H1 (cell line): ENCODE measurements at regions not wholly inside any gene's neighbourhood (a gene's known extent, or its start where the extent isn't known, plus 50 kb on each side); places are given as distances from the start of the nearest gene placed in this dataset.

Experiments used
- CHD1 ChIP-seq: IDR thresholded peaks from 2 replicates; pipeline ENCODE4 v1.6.1; 2012; ENCODE audit warnings: low read depth, low read length, improper control_type of control experiment
- CREB1 ChIP-seq: IDR thresholded peaks from 2 replicates; pipeline ENCODE4 v1.6.1; 2012; ENCODE audit warnings: inconsistent platforms
- EP300 ChIP-seq, 2 experiments: IDR thresholded peaks; 1 replicate in 1 of 2; 2 replicates in 1 of 2; pipeline ENCODE4 v1.6.1; 2011 to 2012; ENCODE audit warnings: low read depth in 2 of 2, low read length in 2 of 2, mild to moderate bottlenecking in 2 of 2, borderline replicate concordance in 1 of 2, inconsistent platforms in 1 of 2, moderate library complexity in 1 of 2
- FOSL1 ChIP-seq: IDR thresholded peaks from 2 replicates; pipeline ENCODE4 v1.6.1; 2011; ENCODE audit warnings: mild to moderate bottlenecking, low read depth, low read length, moderate library complexity; ENCODE audit not compliant: insufficient read depth
- POLR2A ChIP-seq, 2 experiments: IDR thresholded peaks; 1 replicate in 1 of 2; 2 replicates in 1 of 2; pipeline ENCODE4 v1.6.1; 2011; ENCODE audit warnings: low read depth in 2 of 2, low read length in 2 of 2, mild to moderate bottlenecking in 2 of 2; ENCODE audit errors: control extremely low read depth in 1 of 2
- SP4 ChIP-seq: IDR thresholded peaks from 2 replicates; pipeline ENCODE4 v1.6.1; 2012; ENCODE audit warnings: low read length, inconsistent platforms
- TF ChIP-seq, protein P1 (sequence below): IDR thresholded peaks from 2 replicates; pipeline ENCODE4 v1.6.1; 2012; ENCODE audit warnings: inconsistent platforms

- TF ChIP-seq, protein P1, sequence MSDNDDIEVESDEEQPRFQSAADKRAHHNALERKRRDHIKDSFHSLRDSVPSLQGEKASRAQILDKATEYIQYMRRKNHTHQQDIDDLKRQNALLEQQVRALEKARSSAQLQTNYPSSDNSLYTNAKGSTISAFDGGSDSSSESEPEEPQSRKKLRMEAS, result no peak
- no peak for TF ChIP-seq POLR2A (IDR thresholded peaks at IDR 0.05; ENCODE audit: control extremely low read depth in 1 of 2, low read depth in 2 of 2, low read length in 2 of 2)
- TF ChIP-seq CREB1, result no peak
- no peak for TF ChIP-seq SP4
- TF ChIP-seq EP300 (IDR thresholded peaks at IDR 0.05; ENCODE audit: borderline replicate concordance in 1 of 2, low read depth in 2 of 2, low read length in 2 of 2), result no peak
- TF ChIP-seq FOSL1, result no peak
- TF ChIP-seq CHD1, result no peak
Observed at GRCh38 chr10:130864961-130865818, 446.3 kb downstream of the TCERG1L start.
